ENCODE measurements at regions not wholly inside any gene's neighbourhood (a gene's known extent, or its start where the extent isn't known, plus 50 kb on each side); places are given as distances from the start of the nearest gene placed in this dataset.

DNA sequence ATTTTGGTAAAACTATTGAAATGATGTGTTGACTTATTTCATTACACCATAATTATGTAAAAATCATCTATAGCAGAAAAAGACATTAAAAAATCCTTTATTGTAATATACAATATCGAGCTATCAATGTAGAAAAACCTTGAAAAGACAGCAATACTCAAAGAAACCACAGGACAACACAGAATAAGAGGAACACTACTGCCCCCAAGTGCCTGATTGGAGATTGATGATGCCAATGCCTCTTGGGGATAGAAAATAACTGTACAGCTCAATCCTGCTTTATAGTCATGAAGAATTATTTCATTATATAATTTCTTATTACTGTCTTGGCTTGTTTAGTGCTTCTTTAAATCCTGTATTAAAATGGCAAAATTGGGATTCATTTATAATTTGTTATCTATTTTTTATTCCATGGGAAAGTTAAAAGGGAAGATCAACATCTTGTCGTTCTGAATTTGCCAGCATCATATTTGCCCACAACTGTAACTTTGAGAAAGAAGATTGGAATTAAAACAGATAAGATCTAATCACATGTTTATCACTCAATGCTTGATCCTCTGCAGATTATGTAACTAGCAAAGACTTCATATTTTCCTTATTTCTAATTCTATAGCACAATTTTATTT, 337.5 kb downstream of the CDH9 start:
- no peak overlapping the region for H3K4me3 ChIP-seq (ENCODE audit: low read length)
- H3F3A ChIP-seq (ENCODE audit: insufficient read depth, low read length), result no peaks in the 10 kb centered on the region
- H2AFZ ChIP-seq (ENCODE audit: low read length), result no peak overlapping the region
- no peaks in the 10 kb centered on the region for H3K9me2 ChIP-seq (replicated peaks; ENCODE audit: insufficient read depth, low read length)
- H3K27me3 ChIP-seq (replicated peaks; ENCODE audit: insufficient read depth, low read length), result no peaks in the 10 kb centered on the region
- H3K4me1 ChIP-seq (ENCODE audit: low read length), result no peaks in the 10 kb centered on the region
- H3K9ac ChIP-seq (ENCODE audit: low read length), result no peak overlapping the region
- no peaks in the 10 kb centered on the region for H3K36me3 ChIP-seq (replicated peaks; ENCODE audit: insufficient read depth, low read length)
- no peak for TF ChIP-seq EZH2phosphoT487 (IDR thresholded peaks at IDR 0.05; ENCODE audit: low read length)
- TF ChIP-seq, protein P1, sequence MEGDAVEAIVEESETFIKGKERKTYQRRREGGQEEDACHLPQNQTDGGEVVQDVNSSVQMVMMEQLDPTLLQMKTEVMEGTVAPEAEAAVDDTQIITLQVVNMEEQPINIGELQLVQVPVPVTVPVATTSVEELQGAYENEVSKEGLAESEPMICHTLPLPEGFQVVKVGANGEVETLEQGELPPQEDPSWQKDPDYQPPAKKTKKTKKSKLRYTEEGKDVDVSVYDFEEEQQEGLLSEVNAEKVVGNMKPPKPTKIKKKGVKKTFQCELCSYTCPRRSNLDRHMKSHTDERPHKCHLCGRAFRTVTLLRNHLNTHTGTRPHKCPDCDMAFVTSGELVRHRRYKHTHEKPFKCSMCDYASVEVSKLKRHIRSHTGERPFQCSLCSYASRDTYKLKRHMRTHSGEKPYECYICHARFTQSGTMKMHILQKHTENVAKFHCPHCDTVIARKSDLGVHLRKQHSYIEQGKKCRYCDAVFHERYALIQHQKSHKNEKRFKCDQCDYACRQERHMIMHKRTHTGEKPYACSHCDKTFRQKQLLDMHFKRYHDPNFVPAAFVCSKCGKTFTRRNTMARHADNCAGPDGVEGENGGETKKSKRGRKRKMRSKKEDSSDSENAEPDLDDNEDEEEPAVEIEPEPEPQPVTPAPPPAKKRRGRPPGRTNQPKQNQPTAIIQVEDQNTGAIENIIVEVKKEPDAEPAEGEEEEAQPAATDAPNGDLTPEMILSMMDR (IDR thresholded peaks at IDR 0.05; ENCODE audit: low read length), result peak; percentile 66
- peak; percentile 61 for DNase-seq
- H4K20me1 ChIP-seq (ENCODE audit: insufficient read depth, low read length), result no peaks in the 10 kb centered on the region
- no peaks in the 10 kb centered on the region for H3K9me3 ChIP-seq (replicated peaks; ENCODE audit: insufficient read depth, low read length)
- no peak overlapping the region for H3K4me2 ChIP-seq (ENCODE audit: low read depth, low read length)
- no peaks in the 10 kb centered on the region for H3K79me2 ChIP-seq (ENCODE audit: low read length)
- H3K27ac ChIP-seq (ENCODE audit: low read length), result no peak overlapping the region

DNA sequence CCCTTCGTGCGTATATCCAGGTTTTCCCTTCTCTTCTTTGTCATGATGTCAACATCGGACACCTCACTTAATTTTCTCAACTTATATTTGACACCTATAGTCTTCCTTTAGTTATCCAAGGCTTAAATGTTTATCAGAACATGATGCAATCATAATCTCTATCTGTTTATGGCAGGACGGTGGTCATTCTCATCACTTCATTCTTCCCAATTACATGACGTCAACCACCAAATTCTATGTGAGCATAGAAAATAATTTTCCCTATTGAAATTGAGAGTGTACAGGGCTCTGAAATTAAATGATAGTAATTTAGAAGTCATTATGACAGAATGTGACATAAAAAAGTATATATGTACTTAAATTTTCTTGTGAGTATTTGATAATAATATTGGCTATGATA, 345.4 kb downstream of the CDH9 start:
- no peaks in the 10 kb centered on the region for H4K20me1 ChIP-seq (ENCODE audit: insufficient read depth, low read length)
- H3K9ac ChIP-seq (ENCODE audit: low read length), result no peak overlapping the region
- no peak for DNase-seq
- no peak overlapping the region for H3K4me2 ChIP-seq (ENCODE audit: low read depth, low read length)
- H3K4me1 ChIP-seq (ENCODE audit: low read length), result no peaks in the 10 kb centered on the region
- no peaks in the 10 kb centered on the region for H3K27me3 ChIP-seq (replicated peaks; ENCODE audit: insufficient read depth, low read length)
- no peaks in the 10 kb centered on the region for H3F3A ChIP-seq (ENCODE audit: insufficient read depth, low read length)
- H3K9me2 ChIP-seq (replicated peaks; ENCODE audit: insufficient read depth, low read length), result no peaks in the 10 kb centered on the region
- TF ChIP-seq, protein P1 (IDR thresholded peaks at IDR 0.05; ENCODE audit: low read length), result no peak
- no peak for TF ChIP-seq EZH2 (optimal IDR thresholded peaks at IDR 0.05; ENCODE audit: low read depth, low read length)
- no peak for TF ChIP-seq EZH2phosphoT487 (IDR thresholded peaks at IDR 0.05; ENCODE audit: low read length)
- H3K9me3 ChIP-seq (replicated peaks; ENCODE audit: insufficient read depth, low read length), result no peaks in the 10 kb centered on the region
- no peak overlapping the region for H3K27ac ChIP-seq (ENCODE audit: low read length)
- no peak overlapping the region for H3K4me3 ChIP-seq (ENCODE audit: low read length)
- H3K36me3 ChIP-seq (replicated peaks; ENCODE audit: insufficient read depth, low read length), result no peaks in the 10 kb centered on the region
- no peak overlapping the region for H2AFZ ChIP-seq (ENCODE audit: low read length)
- no peaks in the 10 kb centered on the region for H3K79me2 ChIP-seq (ENCODE audit: low read length)

DNA sequence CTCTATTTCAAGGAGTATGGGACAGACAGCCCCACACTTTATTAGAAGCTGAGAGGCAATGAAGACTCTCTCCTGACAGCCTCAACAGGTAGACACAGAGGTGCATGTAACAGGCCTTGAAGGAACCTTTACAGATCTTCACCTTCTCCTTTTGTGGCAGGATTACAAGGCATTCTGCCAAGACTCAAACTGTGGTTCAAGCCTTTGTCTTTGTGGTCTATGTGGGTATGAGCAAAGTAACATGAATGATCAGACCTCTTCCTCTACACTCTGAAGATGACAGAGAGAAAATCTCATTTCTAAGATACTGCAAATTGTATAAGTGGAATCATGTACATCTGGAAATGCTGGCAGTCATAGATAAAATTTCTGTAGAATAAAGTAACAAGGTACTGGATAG, 346.9 kb downstream of the CDH9 start:
- Histone ChIP-seq H3K36me3 (replicated peaks; ENCODE audit: insufficient read depth, low read length) (no peaks in the 10 kb centered on the region), H4K20me1 (ENCODE audit: insufficient read depth, low read length) (no peaks in the 10 kb centered on the region), H3K9me3 (replicated peaks; ENCODE audit: insufficient read depth, low read length) (no peaks in the 10 kb centered on the region), H3K27ac (ENCODE audit: low read length) (no peak overlapping the region), H3K4me2 (ENCODE audit: low read depth, low read length) (no peak overlapping the region), H2AFZ (ENCODE audit: low read length) (no peak overlapping the region), H3F3A (ENCODE audit: insufficient read depth, low read length) (no peaks in the 10 kb centered on the region), H3K4me1 (ENCODE audit: low read length) (no peaks in the 10 kb centered on the region), H3K4me3 (ENCODE audit: low read length) (no peak overlapping the region), H3K9ac (ENCODE audit: low read length) (no peak overlapping the region), H3K27me3 (replicated peaks; ENCODE audit: insufficient read depth, low read length) (no peaks in the 10 kb centered on the region), H3K79me2 (ENCODE audit: low read length) (no peaks in the 10 kb centered on the region), H3K9me2 (replicated peaks; ENCODE audit: insufficient read depth, low read length) (no peaks in the 10 kb centered on the region)
- DNase-seq, result no peak
- TF ChIP-seq, protein P1 (IDR thresholded peaks at IDR 0.05; ENCODE audit: low read length), result no peak
- no peak for TF ChIP-seq EZH2 (optimal IDR thresholded peaks at IDR 0.05; ENCODE audit: low read depth, low read length)

Measured in MM.1S (cell line).